ENCODE measurements at regions not wholly inside any gene's neighbourhood (a gene's known extent, or its start where the extent isn't known, plus 50 kb on each side); places are given as distances from the start of the nearest gene placed in this dataset.

- H3K27me3 ChIP-seq (ENCODE audit: insufficient read depth, low read depth): no peaks in the 10 kb centered on the region
- BruUV-seq (replicated peaks): no TSS peak
- DNase-seq: no peak
- no peak overlapping the region for H3K4me3 ChIP-seq
- no peaks in the 10 kb centered on the region for H3K79me2 ChIP-seq (ENCODE audit: low read depth)
- CTCF ChIA-PET: no interaction called here
- no peaks in the 10 kb centered on the region for H4K20me1 ChIP-seq (ENCODE audit: insufficient read depth)
- H3K4me2 ChIP-seq: no peak overlapping the region
- H3K9me2 ChIP-seq (ENCODE audit: insufficient read depth): no peaks in the 10 kb centered on the region
- TF ChIP-seq CTCF (conservative IDR thresholded peaks at IDR 0.05): no peak
- no peak for TF ChIP-seq EZH2 (IDR thresholded peaks at IDR 0.05; ENCODE audit: low read depth)
- H2AFZ ChIP-seq: no peak overlapping the region
- H3K9me3 ChIP-seq (ENCODE audit: insufficient read depth, low read depth): no peaks in the 10 kb centered on the region
- no peaks in the 10 kb centered on the region for H3K4me1 ChIP-seq (replicated peaks; ENCODE audit: insufficient read depth)
- POLR2A ChIA-PET (ENCODE audit: unreplicated experiment): no interaction called here
- H3K27ac ChIP-seq: no peak overlapping the region
- intact Hi-C loops (cut with micrococcal nuclease; ENCODE audit: unreplicated experiment): no loop called here
- no peaks in the 10 kb centered on the region for H3K36me3 ChIP-seq (ENCODE audit: low read depth)
- no peaks in the 10 kb centered on the region for H3F3A ChIP-seq (ENCODE audit: insufficient read depth, low read depth)
Observed at GRCh38 chr13:50609011-50609410, 234.5 kb downstream of the DLEU7 start.

GRCh38 chr13:50610238-50610637 lies 233.3 kb downstream of the DLEU7 start:
- intact Hi-C loops (cut with micrococcal nuclease; ENCODE audit: unreplicated experiment): no loop called here
- no peaks in the 10 kb centered on the region for H3K9me2 ChIP-seq (ENCODE audit: insufficient read depth)
- ChIA-PET POLR2A (ENCODE audit: unreplicated experiment) (no interaction called here), CTCF (no interaction called here)
- no TSS peak for BruUV-seq (replicated peaks)
- no peaks in the 10 kb centered on the region for H3K9me3 ChIP-seq (ENCODE audit: insufficient read depth, low read depth)
- no peaks in the 10 kb centered on the region for H3K4me1 ChIP-seq (replicated peaks; ENCODE audit: insufficient read depth)
- no peaks in the 10 kb centered on the region for H3K36me3 ChIP-seq (ENCODE audit: low read depth)
- no peak overlapping the region for H3K4me2 ChIP-seq
- no peak overlapping the region for H3K27ac ChIP-seq
- H3K27me3 ChIP-seq (ENCODE audit: insufficient read depth, low read depth): no peaks in the 10 kb centered on the region
- H4K20me1 ChIP-seq (ENCODE audit: insufficient read depth): no peaks in the 10 kb centered on the region
- no peak for DNase-seq
- no peaks in the 10 kb centered on the region for H3F3A ChIP-seq (ENCODE audit: insufficient read depth, low read depth)
- no peaks in the 10 kb centered on the region for H3K79me2 ChIP-seq (ENCODE audit: low read depth)
- H3K4me3 ChIP-seq: no peak overlapping the region
- TF ChIP-seq CTCF (conservative IDR thresholded peaks at IDR 0.05) (no peak), EZH2 (IDR thresholded peaks at IDR 0.05; ENCODE audit: low read depth) (no peak)
- no peak overlapping the region for H2AFZ ChIP-seq

GRCh38 chr13:50611117-50611781 lies 232.2 kb downstream of the DLEU7 start:
- no peaks in the 10 kb centered on the region for H3K79me2 ChIP-seq (ENCODE audit: low read depth)
- no peak overlapping the region for H3K4me2 ChIP-seq
- DNase-seq: no peak
- H3K9me2 ChIP-seq (ENCODE audit: insufficient read depth): no peaks in the 10 kb centered on the region
- no peaks in the 10 kb centered on the region for H3K36me3 ChIP-seq (ENCODE audit: low read depth)
- H2AFZ ChIP-seq: no peak overlapping the region
- intact Hi-C loops (cut with micrococcal nuclease; ENCODE audit: unreplicated experiment): no loop called here
- no peaks in the 10 kb centered on the region for H3K27me3 ChIP-seq (ENCODE audit: insufficient read depth, low read depth)
- H3K9me3 ChIP-seq (ENCODE audit: insufficient read depth, low read depth): no peaks in the 10 kb centered on the region
- no peaks in the 10 kb centered on the region for H4K20me1 ChIP-seq (ENCODE audit: insufficient read depth)
- H3K27ac ChIP-seq: no peak overlapping the region
- ChIA-PET CTCF (no interaction called here), POLR2A (ENCODE audit: unreplicated experiment) (no interaction called here)
- TF ChIP-seq CTCF (conservative IDR thresholded peaks at IDR 0.05): no peak
- no peak for TF ChIP-seq EZH2 (IDR thresholded peaks at IDR 0.05; ENCODE audit: low read depth)
- no peak overlapping the region for H3K4me3 ChIP-seq
- no peaks in the 10 kb centered on the region for H3F3A ChIP-seq (ENCODE audit: insufficient read depth, low read depth)
- no peaks in the 10 kb centered on the region for H3K4me1 ChIP-seq (replicated peaks; ENCODE audit: insufficient read depth)
- no TSS peak for BruUV-seq (replicated peaks)

All from PC-9 (cell line).